K562 (cell line): ENCODE measurements at regions not wholly inside any gene's neighbourhood (a gene's known extent, or its start where the extent isn't known, plus 50 kb on each side); places are given as distances from the start of the nearest gene placed in this dataset.

ENCODE experiments used
- ATAC-seq: fragments of 200-7000 bp; cut with Tn5 transposase; 3 replicates; pipeline ENCODE4 v1.9.1; 2020; ENCODE audit warnings: moderate library complexity
- BruUV-seq: library from RNA; stranded (reverse); fragments of 400-500 nt; replicated peaks from 2 replicates; lab custom pipeline; 2021; lab: Mats Ljungman, UMichigan
- CTCF ChIA-PET: fragments of 300-600 bp; formaldehyde crosslinking; extraction: SDS; loops from one replicate; lab custom pipeline; 2021; ENCODE audit warnings: low intra/inter-chr PET ratio; lab: Yijun Ruan, JAX
- POLR2A ChIA-PET: fragments of 300-600, 350-650 bp; sonication (Branson Sonifier 250); formaldehyde crosslinking; extraction: SDS; loops from one replicate; lab custom pipeline; 2021; ENCODE audit warnings: antibody characterized with exemption, inconsistent platforms; lab: Yijun Ruan, JAX
- DNase-seq, 4 experiments: peaks; one replicate each; pipeline versions ENCODE4 v3.0.0 to v3.0.0-alpha.2; 2011 to 2018; ENCODE audit warnings: low spot score in 3 of 4, mixed read lengths in 3 of 4; ENCODE audit errors: extremely low read depth in 1 of 4
- FAIRE-seq: peaks from 2 replicates; lab custom pipeline; 2011; peaks lifted over from hg19 to GRCh38; lab: Jason Lieb, UNC
- H2AFZ ChIP-seq: 2 replicates; pipeline ENCODE4 v1.6.0; 2011; ENCODE audit warnings: low read depth, low read length, control low read depth, inconsistent platforms
- H3K27ac ChIP-seq: fragments of 200-600 bp; 3 replicates; pipeline ENCODE4 v1.8.0; 2011; ENCODE audit warnings: low read depth, mild to moderate bottlenecking, control low read depth, inconsistent platforms, low read length, moderate library complexity, mixed read lengths; ENCODE audit errors: extremely low read depth
- H3K27me3 ChIP-seq, 2 experiments: fragments of 300-600 bp in 1 of 2; 2 replicates in 1 of 2; 3 replicates in 1 of 2; pipeline versions ENCODE4 v1.6.0 to v1.8.0; 2011; ENCODE audit warnings: inconsistent platforms in 2 of 2, low read length in 2 of 2, mild to moderate bottlenecking in 1 of 2, mixed read lengths in 1 of 2, moderate library complexity in 1 of 2; ENCODE audit not compliant: control insufficient read depth in 2 of 2, insufficient read depth in 2 of 2
- H3K36me3 ChIP-seq: fragments of 300-600 bp; 3 replicates; pipeline ENCODE4 v1.8.0; 2011; ENCODE audit warnings: mild to moderate bottlenecking, low read length, inconsistent platforms; ENCODE audit not compliant: control insufficient read depth, insufficient read depth
- H3K4me1 ChIP-seq, 2 experiments: fragments of 200-600 bp in 1 of 2; replicated peaks in 1 of 2; 2 replicates in 1 of 2; 3 replicates in 1 of 2; pipeline versions ENCODE4 v1.5.1 to v1.8.0; 2011; ENCODE audit warnings: inconsistent platforms in 2 of 2, low read length in 2 of 2, mild to moderate bottlenecking in 1 of 2, mixed read lengths in 1 of 2, moderate library complexity in 1 of 2; ENCODE audit not compliant: control insufficient read depth in 2 of 2, insufficient read depth in 2 of 2
- H3K4me2 ChIP-seq: 2 replicates; pipeline ENCODE4 v1.6.1; 2011; ENCODE audit warnings: low read length, control low read depth, inconsistent platforms, mixed read lengths; ENCODE audit not compliant: insufficient read depth
- H3K4me3 ChIP-seq: fragments of 200-600 bp; sonication (generic), shearing (Covaris generic); 2 replicates; pipeline ENCODE4 v1.5.1; 2016; ENCODE audit warnings: control low read depth, inconsistent platforms
- H3K79me2 ChIP-seq: fragments of 200-600 bp; 3 replicates; pipeline ENCODE4 v1.8.0; 2011; ENCODE audit warnings: low read length, inconsistent platforms; ENCODE audit not compliant: control insufficient read depth, insufficient read depth
- H3K9ac ChIP-seq, 2 experiments: 2 replicates each; pipeline versions ENCODE4 v1.6.0 to v1.6.1; 2011; ENCODE audit warnings: low read depth in 2 of 2, low read length in 2 of 2, control low read depth in 1 of 2, inconsistent platforms in 1 of 2, mild to moderate bottlenecking in 1 of 2, mixed read lengths in 1 of 2; ENCODE audit not compliant: insufficient read depth in 1 of 2
- H3K9me1 ChIP-seq: one replicate; pipeline ENCODE4 v1.6.0; 2011; ENCODE audit warnings: inconsistent platforms, mild to moderate bottlenecking, low read length, moderate library complexity; ENCODE audit not compliant: control insufficient read depth, insufficient read depth
- H3K9me3 ChIP-seq: replicated peaks from 2 replicates; pipeline ENCODE4 v1.5.1; 2011; ENCODE audit warnings: low read depth, low read length, inconsistent platforms; ENCODE audit not compliant: control insufficient read depth, insufficient read depth
- H4K20me1 ChIP-seq: replicated peaks from 2 replicates; pipeline ENCODE4 v1.6.1; 2011; ENCODE audit warnings: low read length, inconsistent platforms, mixed read lengths; ENCODE audit not compliant: control insufficient read depth, insufficient read depth
- ARID2 ChIP-seq: fragments of 450-650 bp; IDR thresholded peaks from 2 replicates; pipeline ENCODE4 v1.6.1; 2017; ENCODE audit warnings: antibody characterized with exemption, mild to moderate bottlenecking
- BDP1 ChIP-seq: IDR thresholded peaks from 3 replicates; pipeline ENCODE4 v1.6.1; 2011; ENCODE audit not compliant: insufficient read length, insufficient read depth
- FOSL1 ChIP-seq: fragments of 200-800 bp; sonication (Bioruptor generic); conservative IDR thresholded peaks from 2 replicates; pipeline ENCODE4 v1.6.1; 2016; ENCODE audit warnings: missing genetic modification characterization, missing compliant biosample characterization
- FOXM1 ChIP-seq, 2 experiments: fragments of 450-650 bp in 1 of 2; sonication (generic) in 1 of 2; formaldehyde crosslinking in 1 of 2; IDR thresholded peaks; 2 replicates each; pipeline versions ENCODE4 v1.6.1 to v1.9.0; 2017 to 2022; ENCODE audit warnings: low read depth in 2 of 2, mild to moderate bottlenecking in 2 of 2, missing genetic modification reagents in 1 of 2, moderate library complexity in 1 of 2
- KAT2B ChIP-seq: IDR thresholded peaks from one replicate; pipeline ENCODE4 v1.6.1; 2012; ENCODE audit warnings: low read depth, mild to moderate bottlenecking, control low read depth, inconsistent platforms, low read length, moderate library complexity
- KDM4B ChIP-seq, 2 experiments: fragments of 450-650 bp in 1 of 2; sonication (generic) in 1 of 2; IDR thresholded peaks; 2 replicates each; pipeline ENCODE4 v1.6.1; 2016 to 2017; ENCODE audit warnings: borderline replicate concordance in 2 of 2, antibody characterized with exemption in 1 of 2, low read depth in 1 of 2, mild to moderate bottlenecking in 1 of 2
- RCOR1 ChIP-seq, 2 experiments: IDR thresholded peaks; 2 replicates each; pipeline ENCODE4 v1.6.1; 2012; ENCODE audit warnings: low read depth in 2 of 2, low read length in 2 of 2, borderline replicate concordance in 1 of 2, improper control_type of control experiment in 1 of 2
- SLC30A9 ChIP-seq: fragments of 250-450 bp; sonication (Bioruptor Pico); IDR thresholded peaks from 2 replicates; pipeline ENCODE4 v1.8.0; 2022; ENCODE audit warnings: mild to moderate bottlenecking, moderate library complexity
- SMAD2 ChIP-seq: fragments of 150-350 bp; IDR thresholded peaks from 2 replicates; pipeline ENCODE4 v1.6.1; 2014; ENCODE audit warnings: low read depth, mild to moderate bottlenecking, low read length
- SMAD3 ChIP-seq: fragments of 450-650 bp; formaldehyde crosslinking; conservative IDR thresholded peaks from 2 replicates; pipeline ENCODE4 v1.4.0; 2020; ENCODE audit warnings: mild to moderate bottlenecking
- SRF ChIP-seq, 2 experiments: fragments of 250-450, 450-650 bp in 1 of 2; sonication (Bioruptor Pico) in 1 of 2; sonication (generic) in 1 of 2; formaldehyde crosslinking; IDR thresholded peaks; 2 replicates each; pipeline versions ENCODE4 v1.5.0 to v1.5.1; 2020 to 2022; ENCODE audit warnings: mild to moderate bottlenecking in 1 of 2, missing genetic modification reagents in 1 of 2
- ZNF644 ChIP-seq: fragments of 200-800 bp; sonication (Bioruptor generic); IDR thresholded peaks from 2 replicates; pipeline ENCODE4 v1.6.1; 2016; ENCODE audit warnings: low read depth, missing genetic modification characterization, missing compliant biosample characterization
- ZNF764 ChIP-seq: fragments of 250-450 bp; sonication (Bioruptor Pico); IDR thresholded peaks from 2 replicates; pipeline ENCODE4 v1.4.0; 2020; ENCODE audit warnings: low read depth, mild to moderate bottlenecking, moderate library complexity
- ZSCAN32 ChIP-seq: fragments of 450-650 bp; formaldehyde crosslinking; IDR thresholded peaks from 2 replicates; pipeline ENCODE4 v1.4.0; 2020; ENCODE audit warnings: mild to moderate bottlenecking, moderate library complexity
- WGBS: fragments of 100-300 bp; shearing (Covaris generic); methylation state at CpG from one replicate; pipeline ENCODE4 v1.1.6; 2016; ENCODE audit warnings: low coverage, mixed read lengths; ENCODE audit not compliant: insufficient coverage; ENCODE audit errors: missing lambda C conversion rate; 5-methylcytosine and 5-hydroxymethylcytosine counted together
- in situ Hi-C: fragments of 300-500 bp; cut with MboI; formaldehyde crosslinking; loops from 4 replicates; pipeline ENCODE4 v1.15.0; 2018; ENCODE audit warnings: inconsistent platforms, mixed read lengths
- intact Hi-C: fragments of 100-400 bp; cut with micrococcal nuclease; formaldehyde crosslinking; loops from 2 replicates; pipeline ENCODE4 v1.14.2; 2022
- TF ChIP-seq, protein P1 (sequence below): fragments of 250-450 bp; sonication (Bioruptor Pico); IDR thresholded peaks from 2 replicates; pipeline ENCODE4 v1.5.0; 2021
- TF ChIP-seq, protein P2 (sequence below): fragments of 450-650 bp; formaldehyde crosslinking; IDR thresholded peaks from 2 replicates; pipeline ENCODE4 v1.4.0; 2022; ENCODE audit warnings: mild to moderate bottlenecking, moderate library complexity
- TF ChIP-seq, protein P3 (sequence below): fragments of 450-650 bp; IDR thresholded peaks from 2 replicates; pipeline ENCODE4 v1.6.1; 2017; ENCODE audit warnings: antibody characterized with exemption, mild to moderate bottlenecking

DNA sequence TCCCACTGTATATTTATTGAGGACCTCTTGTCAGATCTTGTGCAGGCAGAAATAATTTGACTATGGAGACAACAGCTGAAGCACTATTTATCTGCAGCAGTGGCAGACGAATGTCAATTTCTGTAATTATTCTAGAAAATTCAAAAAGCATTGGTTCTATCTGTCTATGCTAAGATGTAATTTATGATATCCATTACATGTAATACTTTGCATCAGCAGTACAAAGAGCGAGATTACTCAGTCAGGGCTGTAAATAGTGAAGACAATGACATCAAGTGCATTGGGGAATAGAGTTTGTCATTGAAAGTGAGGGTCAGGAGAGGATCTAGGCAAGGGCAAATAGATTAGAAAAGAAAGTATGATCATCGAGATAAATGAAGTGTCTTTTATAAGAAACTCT lies 508.2 kb downstream of the ZWINT start:
- no peak for FAIRE-seq
- 0% methylated on average over 3 of the region's 3 CpGs for WGBS

More for the DNA sequence above, 508.2 kb downstream of the ZWINT start:
- TF ChIP-seq BDP1 (no peak), FOXM1 (IDR thresholded peaks at IDR 0.05; ENCODE audit: low read depth) (no peak), FOXM1 (CRISPR knock-in tag; IDR thresholded peaks at IDR 0.05; ENCODE audit: low read depth) (no peak), ZNF644 (tag) (no peak), FOSL1 (tag) (no peak), ZSCAN32 (no peak), KAT2B (no peak), SMAD2 (no peak), RCOR1 (IDR thresholded peaks at IDR 0.05; ENCODE audit: borderline replicate concordance in 1 of 2, low read depth in 2 of 2, low read length in 2 of 2) (no peak), SRF (CRISPR knock-in tag; IDR thresholded peaks at IDR 0.05) (no peak), KDM4B (IDR thresholded peaks at IDR 0.05; ENCODE audit: borderline replicate concordance in 2 of 2, low read depth in 1 of 2) (no peak), SLC30A9 (CRISPR knock-in tag) (no peak), SMAD3 (CRISPR knock-in tag) (no peak), ARID2 (no peak), ZNF764 (no peak)
- TF ChIP-seq, protein P1, sequence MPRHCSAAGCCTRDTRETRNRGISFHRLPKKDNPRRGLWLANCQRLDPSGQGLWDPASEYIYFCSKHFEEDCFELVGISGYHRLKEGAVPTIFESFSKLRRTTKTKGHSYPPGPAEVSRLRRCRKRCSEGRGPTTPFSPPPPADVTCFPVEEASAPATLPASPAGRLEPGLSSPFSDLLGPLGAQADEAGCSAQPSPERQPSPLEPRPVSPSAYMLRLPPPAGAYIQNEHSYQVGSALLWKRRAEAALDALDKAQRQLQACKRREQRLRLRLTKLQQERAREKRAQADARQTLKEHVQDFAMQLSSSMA (CRISPR knock-in tag) = no peak
- TF ChIP-seq, protein P2, sequence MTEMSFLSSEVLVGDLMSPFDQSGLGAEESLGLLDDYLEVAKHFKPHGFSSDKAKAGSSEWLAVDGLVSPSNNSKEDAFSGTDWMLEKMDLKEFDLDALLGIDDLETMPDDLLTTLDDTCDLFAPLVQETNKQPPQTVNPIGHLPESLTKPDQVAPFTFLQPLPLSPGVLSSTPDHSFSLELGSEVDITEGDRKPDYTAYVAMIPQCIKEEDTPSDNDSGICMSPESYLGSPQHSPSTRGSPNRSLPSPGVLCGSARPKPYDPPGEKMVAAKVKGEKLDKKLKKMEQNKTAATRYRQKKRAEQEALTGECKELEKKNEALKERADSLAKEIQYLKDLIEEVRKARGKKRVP (CRISPR knock-in tag) = no peak
- TF ChIP-seq, protein P3, sequence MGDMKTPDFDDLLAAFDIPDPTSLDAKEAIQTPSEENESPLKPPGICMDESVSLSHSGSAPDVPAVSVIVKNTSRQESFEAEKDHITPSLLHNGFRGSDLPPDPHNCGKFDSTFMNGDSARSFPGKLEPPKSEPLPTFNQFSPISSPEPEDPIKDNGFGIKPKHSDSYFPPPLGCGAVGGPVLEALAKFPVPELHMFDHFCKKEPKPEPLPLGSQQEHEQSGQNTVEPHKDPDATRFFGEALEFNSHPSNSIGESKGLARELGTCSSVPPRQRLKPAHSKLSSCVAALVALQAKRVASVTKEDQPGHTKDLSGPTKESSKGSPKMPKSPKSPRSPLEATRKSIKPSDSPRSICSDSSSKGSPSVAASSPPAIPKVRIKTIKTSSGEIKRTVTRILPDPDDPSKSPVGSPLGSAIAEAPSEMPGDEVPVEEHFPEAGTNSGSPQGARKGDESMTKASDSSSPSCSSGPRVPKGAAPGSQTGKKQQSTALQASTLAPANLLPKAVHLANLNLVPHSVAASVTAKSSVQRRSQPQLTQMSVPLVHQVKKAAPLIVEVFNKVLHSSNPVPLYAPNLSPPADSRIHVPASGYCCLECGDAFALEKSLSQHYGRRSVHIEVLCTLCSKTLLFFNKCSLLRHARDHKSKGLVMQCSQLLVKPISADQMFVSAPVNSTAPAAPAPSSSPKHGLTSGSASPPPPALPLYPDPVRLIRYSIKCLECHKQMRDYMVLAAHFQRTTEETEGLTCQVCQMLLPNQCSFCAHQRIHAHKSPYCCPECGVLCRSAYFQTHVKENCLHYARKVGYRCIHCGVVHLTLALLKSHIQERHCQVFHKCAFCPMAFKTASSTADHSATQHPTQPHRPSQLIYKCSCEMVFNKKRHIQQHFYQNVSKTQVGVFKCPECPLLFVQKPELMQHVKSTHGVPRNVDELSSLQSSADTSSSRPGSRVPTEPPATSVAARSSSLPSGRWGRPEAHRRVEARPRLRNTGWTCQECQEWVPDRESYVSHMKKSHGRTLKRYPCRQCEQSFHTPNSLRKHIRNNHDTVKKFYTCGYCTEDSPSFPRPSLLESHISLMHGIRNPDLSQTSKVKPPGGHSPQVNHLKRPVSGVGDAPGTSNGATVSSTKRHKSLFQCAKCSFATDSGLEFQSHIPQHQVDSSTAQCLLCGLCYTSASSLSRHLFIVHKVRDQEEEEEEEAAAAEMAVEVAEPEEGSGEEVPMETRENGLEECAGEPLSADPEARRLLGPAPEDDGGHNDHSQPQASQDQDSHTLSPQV = no peak
- ATAC-seq (no peak), DNase-seq (no peak)
- ChIA-PET POLR2A (no interaction called here), CTCF (no interaction called here)
- H3K27ac ChIP-seq = no peak overlapping the region
- no peaks in the 10 kb centered on the region for H3K9me1 ChIP-seq
- H3K4me3 ChIP-seq = no peak overlapping the region
- no peaks in the 10 kb centered on the region for H3K9me3 ChIP-seq
- H3K9ac ChIP-seq = no peak overlapping the region
- H2AFZ ChIP-seq = no peak overlapping the region
- no peak overlapping the region for H3K4me2 ChIP-seq
- H3K79me2 ChIP-seq = no peaks in the 10 kb centered on the region
- BruUV-seq = no TSS peak
- in situ Hi-C loops (no loop called here), intact Hi-C loops (no loop called here)
- no peaks in the 10 kb centered on the region for H4K20me1 ChIP-seq
- no peaks in the 10 kb centered on the region for H3K36me3 ChIP-seq
- H3K4me1 ChIP-seq = no peaks in the 10 kb centered on the region
- no peaks in the 10 kb centered on the region for H3K27me3 ChIP-seq
